GM12864 (cell line): ENCODE measurements at regions not wholly inside any gene's neighbourhood (a gene's known extent, or its start where the extent isn't known, plus 50 kb on each side); places are given as distances from the start of the nearest gene placed in this dataset.

Source experiments
- DNase-seq: peaks from one replicate; pipeline ENCODE4 v3.0.0-alpha.2; 2011; ENCODE audit warnings: low read depth
- H3K4me3 ChIP-seq: 2 replicates; pipeline ENCODE4 v1.5.1; 2011; ENCODE audit warnings: mild to moderate bottlenecking, low read depth, low read length, control low read depth
- TF ChIP-seq, protein P1 (sequence below): IDR thresholded peaks from 2 replicates; pipeline ENCODE4 v1.5.1; 2011; ENCODE audit warnings: low read depth, mild to moderate bottlenecking, moderate library complexity, low read length, control low read depth, inconsistent platforms; ENCODE audit errors: missing control alignments

DNA sequence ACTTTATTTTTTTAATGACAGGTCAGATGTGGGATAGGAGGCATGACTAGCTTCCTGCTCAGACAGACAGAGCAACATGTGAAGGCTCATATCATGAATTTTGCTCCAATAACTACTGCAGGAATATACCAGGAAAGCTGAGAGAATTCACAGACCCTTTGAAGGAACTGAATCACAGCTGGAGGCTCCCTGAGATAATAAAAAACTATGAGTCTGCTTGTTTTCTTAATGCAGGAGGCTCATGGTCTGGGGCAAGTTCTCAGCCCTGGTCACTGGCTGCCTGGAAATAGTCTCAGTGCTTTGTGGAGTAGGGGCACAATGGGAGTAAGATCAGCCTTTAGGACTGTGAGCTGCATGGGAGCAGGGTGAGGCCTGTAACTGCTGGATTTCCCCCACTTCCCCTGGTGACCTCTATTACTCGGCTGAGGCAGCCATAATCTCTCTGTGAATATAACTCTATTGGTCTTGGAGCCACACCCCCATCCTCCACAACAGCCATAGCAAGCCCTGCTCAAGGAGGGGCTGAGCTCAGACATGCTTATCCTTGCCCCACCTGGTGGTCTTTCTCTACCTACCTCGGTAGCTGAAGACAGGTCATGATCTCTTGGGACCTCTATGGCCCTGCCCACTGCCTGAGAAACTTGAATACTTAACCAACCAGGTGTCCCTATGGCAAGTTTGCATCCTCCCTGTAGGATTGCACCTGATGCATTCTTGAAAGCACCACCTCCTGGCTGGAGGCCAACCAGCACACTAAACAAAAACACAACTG, 281.6 kb upstream of the TMCO5A start:
- DNase-seq: no peak
- no peak overlapping the region for H3K4me3 ChIP-seq
- TF ChIP-seq, protein P1, sequence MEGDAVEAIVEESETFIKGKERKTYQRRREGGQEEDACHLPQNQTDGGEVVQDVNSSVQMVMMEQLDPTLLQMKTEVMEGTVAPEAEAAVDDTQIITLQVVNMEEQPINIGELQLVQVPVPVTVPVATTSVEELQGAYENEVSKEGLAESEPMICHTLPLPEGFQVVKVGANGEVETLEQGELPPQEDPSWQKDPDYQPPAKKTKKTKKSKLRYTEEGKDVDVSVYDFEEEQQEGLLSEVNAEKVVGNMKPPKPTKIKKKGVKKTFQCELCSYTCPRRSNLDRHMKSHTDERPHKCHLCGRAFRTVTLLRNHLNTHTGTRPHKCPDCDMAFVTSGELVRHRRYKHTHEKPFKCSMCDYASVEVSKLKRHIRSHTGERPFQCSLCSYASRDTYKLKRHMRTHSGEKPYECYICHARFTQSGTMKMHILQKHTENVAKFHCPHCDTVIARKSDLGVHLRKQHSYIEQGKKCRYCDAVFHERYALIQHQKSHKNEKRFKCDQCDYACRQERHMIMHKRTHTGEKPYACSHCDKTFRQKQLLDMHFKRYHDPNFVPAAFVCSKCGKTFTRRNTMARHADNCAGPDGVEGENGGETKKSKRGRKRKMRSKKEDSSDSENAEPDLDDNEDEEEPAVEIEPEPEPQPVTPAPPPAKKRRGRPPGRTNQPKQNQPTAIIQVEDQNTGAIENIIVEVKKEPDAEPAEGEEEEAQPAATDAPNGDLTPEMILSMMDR: no peak

DNA sequence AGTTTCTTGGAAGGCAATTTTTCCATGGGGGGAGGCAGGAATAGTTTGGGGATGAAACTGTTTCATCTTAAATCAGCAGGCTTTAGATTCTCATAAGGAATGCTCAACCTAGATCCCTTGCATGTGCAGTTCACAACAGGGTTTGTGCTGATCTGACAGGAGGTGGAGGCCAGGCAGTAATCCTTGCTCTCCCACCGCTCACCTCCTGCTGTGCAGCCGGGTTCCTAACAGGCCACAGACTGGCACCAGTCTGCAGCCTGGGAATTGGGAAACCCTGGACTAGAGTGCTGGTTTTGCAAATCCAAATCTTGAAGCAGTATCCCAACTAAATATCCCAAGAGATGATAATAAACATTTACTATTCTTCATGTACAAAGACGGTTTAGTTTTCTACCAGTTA, 256.3 kb upstream of the TMCO5A start:
- DNase-seq: no peak
- TF ChIP-seq, protein P1: no peak
- no peak overlapping the region for H3K4me3 ChIP-seq

DNA sequence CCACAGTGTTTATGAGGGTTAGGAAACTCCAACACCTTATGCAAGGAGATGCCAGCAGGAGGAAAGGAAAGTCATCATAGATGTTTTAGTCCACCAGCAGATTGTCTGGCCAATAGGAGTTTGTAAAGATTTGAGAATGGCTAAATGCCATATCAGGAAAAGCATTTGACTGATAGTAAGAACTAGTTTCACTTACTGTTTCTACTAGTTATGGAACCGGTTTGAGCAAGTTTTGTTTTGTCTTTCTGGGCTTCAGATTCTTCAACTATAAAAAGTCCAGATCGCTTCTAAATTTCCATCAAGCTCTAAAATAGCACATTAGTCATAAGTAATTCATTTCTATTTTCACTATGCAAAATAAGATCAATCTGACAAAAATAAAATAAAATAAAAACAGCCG, 254.8 kb upstream of the TMCO5A start:
- no peak overlapping the region for H3K4me3 ChIP-seq
- TF ChIP-seq, protein P1: no peak
- DNase-seq: no peak

DNA sequence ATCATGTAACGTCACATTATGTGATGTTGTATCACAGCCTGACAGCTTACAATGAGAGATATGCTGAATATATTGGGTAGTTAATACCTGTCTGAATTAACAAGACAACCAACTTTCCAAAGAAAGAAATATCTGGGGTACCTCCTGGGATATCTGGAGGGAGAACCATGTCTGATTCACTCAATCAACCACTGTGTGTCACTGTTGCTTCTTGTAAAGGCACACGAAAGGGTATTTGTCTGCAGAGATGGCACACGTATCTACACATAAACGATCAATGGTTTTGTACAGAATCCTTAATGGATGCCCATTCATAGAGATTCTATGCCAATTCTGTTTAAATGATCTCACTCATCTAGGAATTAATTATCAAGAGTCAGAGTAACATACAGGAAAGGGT, 252.1 kb upstream of the TMCO5A start:
- no peak for DNase-seq
- H3K4me3 ChIP-seq: no peak overlapping the region
- TF ChIP-seq, protein P1: no peak

DNA sequence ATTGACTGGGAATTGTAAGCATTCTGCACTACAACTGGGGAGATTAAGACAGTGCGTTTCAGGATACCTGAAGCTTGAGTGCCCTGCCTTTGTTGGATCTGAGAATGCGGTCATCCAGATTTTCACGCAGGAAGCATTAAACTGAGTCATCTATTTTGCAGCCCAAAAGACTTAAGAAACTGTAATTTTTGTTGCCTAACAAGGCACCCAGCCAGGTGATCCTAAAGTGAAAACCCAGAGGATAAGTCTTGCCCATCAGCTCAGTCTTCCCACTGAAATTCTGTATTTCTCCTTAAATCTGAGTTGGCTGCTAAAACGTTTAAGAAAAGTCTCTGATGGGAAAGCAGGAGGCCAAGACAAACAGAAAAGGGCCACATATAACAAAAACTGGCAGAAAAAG, 242.5 kb upstream of the TMCO5A start:
- DNase-seq: no peak
- TF ChIP-seq, protein P1: no peak
- no peak overlapping the region for H3K4me3 ChIP-seq

DNA sequence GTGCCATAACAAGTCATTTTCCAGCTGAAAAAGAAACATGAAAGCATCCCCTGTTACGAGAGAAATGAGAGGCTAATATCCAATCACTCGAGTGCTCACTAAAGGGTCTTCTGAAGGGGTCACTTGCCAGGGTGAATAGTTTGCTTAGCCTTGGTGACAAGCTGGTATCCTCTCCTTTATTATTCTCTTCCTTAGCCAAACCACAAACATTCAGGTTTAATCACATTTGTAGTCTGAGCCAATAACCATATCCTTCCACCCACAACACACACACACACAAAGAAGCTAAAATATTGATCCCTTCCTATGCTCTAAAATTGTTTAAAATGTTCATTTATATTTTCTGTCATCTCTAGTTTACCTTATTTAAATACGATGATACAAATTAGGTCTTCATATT, 240.5 kb upstream of the TMCO5A start:
- no peak for DNase-seq
- TF ChIP-seq, protein P1: no peak
- H3K4me3 ChIP-seq: no peak overlapping the region

DNA sequence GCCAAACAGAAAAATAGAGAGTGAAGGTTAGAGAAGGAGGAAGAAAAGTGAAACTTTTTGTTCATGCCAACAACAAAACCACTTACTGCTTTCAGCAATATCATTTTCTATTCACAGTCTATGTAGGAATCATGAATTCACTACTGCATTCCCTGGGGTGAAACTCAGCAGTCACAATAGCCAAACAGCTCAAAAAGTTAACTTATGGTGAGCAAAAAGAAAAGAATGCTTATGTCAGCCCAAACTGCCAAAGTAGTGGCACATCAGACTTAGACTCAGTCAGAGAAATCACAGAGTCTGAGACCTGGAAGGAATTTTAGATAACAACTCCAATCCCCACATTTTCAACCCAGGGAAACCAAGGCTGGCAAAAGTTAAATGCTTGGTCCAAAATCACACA, 238.7 kb upstream of the TMCO5A start:
- TF ChIP-seq, protein P1: no peak
- H3K4me3 ChIP-seq: no peak overlapping the region
- DNase-seq: no peak
